Duodenal mucosa (tissue), 2 donors: ENCODE measurements at regions not wholly inside any gene's neighbourhood (a gene's known extent, or its start where the extent isn't known, plus 50 kb on each side); places are given as distances from the start of the nearest gene placed in this dataset.

Source experiments
- H3K27ac ChIP-seq: one replicate; pipeline ENCODE4 v1.7.0; 2013; ENCODE audit warnings: low read depth, low read length
- H3K27me3 ChIP-seq, 2 donors: one replicate each; pipeline ENCODE4 v1.7.0; 2013; ENCODE audit warnings: low read length in 2 of 2, control low read depth in 1 of 2; ENCODE audit not compliant: insufficient read depth in 2 of 2, control insufficient read depth in 1 of 2
- H3K36me3 ChIP-seq, 2 donors: one replicate each; pipeline ENCODE4 v1.7.0; 2013; ENCODE audit warnings: low read length in 2 of 2, control low read depth in 1 of 2; ENCODE audit not compliant: insufficient read depth in 2 of 2, control insufficient read depth in 1 of 2
- H3K4me1 ChIP-seq, 2 donors: one replicate each; pipeline ENCODE4 v1.7.0; 2013; ENCODE audit warnings: low read length in 2 of 2, control low read depth in 1 of 2; ENCODE audit not compliant: insufficient read depth in 2 of 2, control insufficient read depth in 1 of 2
- H3K4me3 ChIP-seq, 2 donors: one replicate each; pipeline ENCODE4 v1.7.0; 2013; ENCODE audit warnings: low read length in 2 of 2, low read depth in 1 of 2
- H3K9ac ChIP-seq, 2 donors: one replicate each; pipeline ENCODE4 v1.7.0; 2013; ENCODE audit warnings: low read length in 2 of 2, low read depth in 1 of 2
- H3K9me3 ChIP-seq, 2 donors: one replicate each; pipeline ENCODE4 v1.7.0; 2013; ENCODE audit warnings: low read length in 2 of 2, control low read depth in 1 of 2; ENCODE audit not compliant: control insufficient read depth in 1 of 2

DNA sequence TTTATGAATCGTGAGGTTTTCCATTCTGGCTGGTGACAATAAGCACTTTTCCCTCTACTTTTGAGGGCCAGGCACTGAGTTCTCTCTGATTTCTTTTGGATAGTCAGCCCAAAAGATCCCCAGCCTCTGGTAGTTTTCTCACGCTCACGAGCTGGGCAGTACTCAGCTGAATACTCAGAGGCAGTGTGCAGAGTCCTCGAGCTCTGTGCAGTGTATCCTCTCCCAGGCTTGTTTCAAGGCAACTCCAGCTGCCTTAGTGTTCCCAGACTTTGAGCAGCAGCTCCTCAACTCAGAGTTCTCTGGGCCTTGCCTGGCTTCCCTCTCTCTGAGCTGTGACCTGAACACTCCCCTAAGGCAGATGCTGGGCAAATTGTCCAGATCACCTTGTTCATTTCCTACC, 59.1 kb upstream of the IQSEC1 start:
- no peak overlapping the region for H3K27ac ChIP-seq
- H3K4me1 ChIP-seq, result no peaks in the 10 kb centered on the region
- H3K36me3 ChIP-seq, result no peaks in the 10 kb centered on the region
- no peak overlapping the region for H3K9ac ChIP-seq
- H3K27me3 ChIP-seq, result no peaks in the 10 kb centered on the region
- H3K4me3 ChIP-seq, result no peak overlapping the region
- no peaks in the 10 kb centered on the region for H3K9me3 ChIP-seq

GRCh38 chr3:13130464-13131193, 57.4 kb upstream of the IQSEC1 start:
- Histone ChIP-seq H3K9ac (no peak overlapping the region), H3K4me3 (no peak overlapping the region), H3K4me1 (no peaks in the 10 kb centered on the region)

GRCh38 chr3:13125092-13126015, 52.1 kb upstream of the IQSEC1 start:
- no peak overlapping the region for H3K9ac ChIP-seq
- H3K9me3 ChIP-seq, result no peaks in the 10 kb centered on the region
- no peak overlapping the region for H3K27ac ChIP-seq
- no peaks in the 10 kb centered on the region for H3K36me3 ChIP-seq
- H3K4me3 ChIP-seq, result no peak overlapping the region
- no peaks in the 10 kb centered on the region for H3K27me3 ChIP-seq
- no peaks in the 10 kb centered on the region for H3K4me1 ChIP-seq

More at GRCh38 chr3:13130464-13131193, 57.4 kb upstream of the IQSEC1 start:
- H3K27me3 ChIP-seq, result no peaks in the 10 kb centered on the region
- H3K9me3 ChIP-seq, result no peaks in the 10 kb centered on the region
- H3K27ac ChIP-seq, result no peak overlapping the region
- no peaks in the 10 kb centered on the region for H3K36me3 ChIP-seq

- Histone ChIP-seq H3K9me3 (no peaks in the 10 kb centered on the region), H3K27me3 (no peaks in the 10 kb centered on the region), H3K9ac (no peak overlapping the region), H3K27ac (no peak overlapping the region), H3K36me3 (no peaks in the 10 kb centered on the region), H3K4me1 (no peaks in the 10 kb centered on the region), H3K4me3 (no peak overlapping the region)
These were observed 51.4 kb upstream of the IQSEC1 start for GRCh38 chr3:13124631-13125030.

DNA sequence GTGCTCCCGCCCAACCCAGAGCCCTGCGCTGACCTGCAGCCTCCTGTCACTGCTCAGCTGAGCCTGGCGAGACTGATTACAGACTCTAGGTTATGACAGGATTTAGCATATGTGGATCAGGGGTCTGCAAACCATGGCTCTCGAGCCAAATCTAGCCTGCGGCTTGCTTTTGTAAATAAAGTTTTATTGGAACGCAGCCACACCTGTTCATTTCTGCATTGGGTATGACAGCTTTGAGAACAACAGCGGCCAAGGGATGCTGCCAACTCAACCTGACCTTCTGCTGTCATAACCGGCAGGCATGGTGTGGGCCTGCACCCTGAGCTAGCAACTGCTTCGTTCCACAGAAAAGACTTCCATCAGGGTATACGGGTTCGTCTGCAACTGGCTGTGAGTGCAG, 50.5 kb upstream of the IQSEC1 start:
- no peak overlapping the region for H3K9ac ChIP-seq
- no peaks in the 10 kb centered on the region for H3K9me3 ChIP-seq
- H3K4me3 ChIP-seq, result no peak overlapping the region
- H3K4me1 ChIP-seq, result no peaks in the 10 kb centered on the region
- no peak overlapping the region for H3K27ac ChIP-seq
- H3K27me3 ChIP-seq, result no peaks in the 10 kb centered on the region
- H3K36me3 ChIP-seq, result no peaks in the 10 kb centered on the region

- H3K36me3 ChIP-seq, result no peaks in the 10 kb centered on the region
- H3K9me3 ChIP-seq, result no peaks in the 10 kb centered on the region
- no peak overlapping the region for H3K4me3 ChIP-seq
- no peaks in the 10 kb centered on the region for H3K27me3 ChIP-seq
- H3K9ac ChIP-seq, result no peak overlapping the region
- H3K27ac ChIP-seq, result no peak overlapping the region
- no peaks in the 10 kb centered on the region for H3K4me1 ChIP-seq
These were observed 49.9 kb upstream of the IQSEC1 start for GRCh38 chr3:13123013-13123654.
